CD4-positive, alpha-beta T cell treated with Interleukin-12 subunit alpha and Interleukin-12 subunit beta, for 1 hour (primary cell): ENCODE measurements at regions not wholly inside any gene's neighbourhood (a gene's known extent, or its start where the extent isn't known, plus 50 kb on each side); places are given as distances from the start of the nearest gene placed in this dataset.

ENCODE experiments used
- DNase-seq: peaks from one replicate; pipeline ENCODE4 v3.0.0-alpha.2; 2020

DNA sequence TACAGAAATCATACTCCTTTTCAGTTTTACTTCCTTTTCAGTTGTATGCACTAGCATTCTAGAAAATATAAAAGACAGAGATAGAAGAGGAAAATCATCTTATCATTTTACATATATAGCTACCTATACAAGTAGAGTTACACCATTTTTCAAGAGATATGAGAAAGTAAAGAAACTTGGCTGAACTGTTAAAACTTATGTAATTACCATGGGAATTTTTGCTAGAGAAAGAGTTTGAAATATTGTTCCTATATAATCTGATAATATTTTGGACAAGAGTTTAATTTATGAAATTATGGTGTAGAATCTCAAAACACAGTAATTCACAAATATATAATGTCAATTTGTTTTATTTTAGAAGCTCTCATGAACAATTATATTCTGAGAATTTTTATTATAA lies 180.8 kb downstream of the PLPPR4 start:
- no peak for DNase-seq

DNA sequence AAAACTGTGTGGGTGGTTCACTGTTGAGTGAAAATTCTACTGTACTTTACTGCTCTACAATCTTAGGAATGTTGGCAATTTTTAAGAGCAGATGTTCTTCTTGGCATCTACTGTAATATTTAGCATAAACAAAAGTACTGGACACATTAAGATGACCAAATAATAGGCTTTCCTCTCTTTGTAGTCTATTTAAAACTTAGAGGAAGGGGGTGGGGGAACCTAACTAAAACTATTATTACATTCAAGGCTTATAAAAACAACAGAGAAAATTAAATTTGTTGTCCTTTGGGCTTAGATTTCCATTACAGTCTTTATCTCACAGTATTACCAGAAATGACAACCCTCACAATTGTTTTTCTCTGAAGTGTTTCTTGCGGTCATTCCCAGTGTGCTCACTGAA lies 181.2 kb downstream of the PLPPR4 start:
- no peak for DNase-seq

DNA sequence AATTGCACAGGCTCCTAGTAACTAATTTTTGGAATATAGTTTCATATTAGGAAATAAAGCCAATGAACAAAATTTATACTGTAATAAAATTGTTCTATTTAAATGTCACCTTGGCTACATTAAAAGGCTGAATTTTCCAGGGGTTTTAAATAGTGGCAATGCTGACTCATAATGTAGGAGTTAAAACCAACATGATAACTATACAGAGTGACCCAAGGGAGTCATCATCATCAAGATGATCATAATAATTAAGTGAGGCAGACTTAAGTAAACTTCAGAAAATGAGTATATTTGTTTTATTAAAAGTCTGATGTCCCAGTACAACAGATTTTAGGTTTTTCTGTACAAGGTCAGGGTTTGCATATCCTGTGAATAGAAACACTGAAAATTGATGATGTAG lies 183.4 kb downstream of the PLPPR4 start:
- no peak for DNase-seq

DNA sequence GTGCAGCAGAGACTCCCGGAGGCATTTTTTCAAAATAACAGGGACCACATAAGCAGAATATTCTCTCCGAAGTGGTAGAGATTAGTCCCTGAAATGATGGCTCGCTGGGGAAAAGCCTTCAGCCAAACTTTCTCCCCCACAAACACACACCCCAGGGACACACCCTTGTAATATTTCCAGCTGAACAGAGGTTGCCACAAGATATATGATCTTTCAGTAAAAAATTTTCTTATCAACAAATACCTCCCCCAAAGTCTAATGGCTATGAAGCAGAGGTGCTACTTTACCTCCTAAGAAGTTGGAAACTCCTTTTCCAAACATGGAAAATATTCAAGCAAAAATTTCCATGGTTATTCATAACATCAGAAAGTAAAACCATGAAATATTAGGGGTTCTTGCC lies 190.2 kb upstream of the PALMD start:
- DNase-seq = no peak

DNA sequence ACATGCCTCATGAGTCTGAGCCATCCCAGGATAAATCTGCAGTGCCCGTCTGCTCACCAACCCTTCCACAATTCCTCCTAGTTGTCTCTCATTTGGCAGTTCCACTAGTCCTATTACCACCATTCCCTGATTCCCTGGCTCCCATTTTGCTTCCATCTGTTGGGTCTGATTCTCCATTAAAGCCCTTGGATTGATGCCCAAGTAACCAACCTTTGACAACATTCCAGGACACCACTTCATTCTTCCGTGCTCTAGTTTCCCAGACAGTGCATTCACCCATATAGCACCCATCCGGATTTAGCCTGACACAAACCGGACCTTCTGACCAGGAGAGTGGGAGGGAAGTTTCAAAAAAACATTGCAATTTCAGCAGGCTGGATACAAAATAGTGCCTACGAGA lies 189.4 kb upstream of the PALMD start:
- no peak for DNase-seq

DNA sequence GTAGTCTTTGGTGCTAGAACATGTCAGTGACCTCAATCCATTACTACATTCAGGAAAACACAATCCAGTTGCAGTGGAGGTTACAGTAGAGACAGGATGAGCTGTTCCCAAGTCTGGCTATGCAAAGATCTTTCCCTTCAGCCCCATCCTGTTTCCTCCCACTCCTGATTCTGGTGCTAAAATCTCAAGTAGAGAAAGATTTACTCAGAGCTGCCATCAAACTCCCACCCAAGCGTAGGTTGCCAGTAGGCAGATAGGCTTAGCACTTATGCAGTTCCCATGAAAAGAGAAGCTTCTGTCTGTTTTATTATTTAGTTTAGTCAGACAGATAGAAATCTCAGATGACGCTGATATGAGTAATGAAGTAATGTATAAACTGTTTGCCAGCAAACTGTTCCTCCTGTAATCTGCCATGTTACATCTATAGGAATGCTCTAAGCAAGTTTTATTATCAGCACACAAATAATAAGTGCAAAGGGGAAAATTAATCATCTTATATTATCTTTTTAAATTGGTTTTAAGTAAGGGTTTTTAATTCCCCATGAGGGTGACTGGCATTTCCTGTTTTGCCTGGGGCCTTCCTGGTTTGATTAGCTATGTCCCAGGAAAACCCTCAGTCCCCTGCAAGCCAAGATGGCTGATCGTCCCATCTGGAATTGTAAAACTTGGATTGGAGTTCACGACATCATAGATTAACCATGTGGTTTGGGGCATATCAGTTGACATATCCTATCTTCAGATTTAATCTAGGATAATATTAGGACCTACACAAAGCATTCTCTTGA lies 188.3 kb upstream of the PALMD start:
- no peak for DNase-seq

DNA sequence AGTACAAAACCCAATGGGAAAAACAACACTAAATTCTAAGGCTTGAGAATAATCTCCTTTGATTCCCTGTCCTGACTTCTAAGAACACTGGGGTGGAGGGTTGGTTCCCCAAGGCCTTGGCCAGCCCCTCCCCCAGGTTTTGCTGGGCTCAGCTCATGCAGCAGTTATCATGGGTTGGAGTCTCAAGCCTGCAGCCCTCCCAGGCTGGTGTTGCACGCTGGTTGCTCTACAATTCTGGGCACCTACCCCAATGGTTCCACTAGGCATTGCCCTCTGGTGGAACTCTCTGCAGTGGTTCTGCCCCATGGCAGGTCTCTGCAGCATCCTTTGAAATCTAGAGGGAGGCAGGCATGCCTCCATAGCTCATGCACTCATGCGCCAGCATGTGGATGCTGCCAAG lies 184.4 kb upstream of the PALMD start:
- DNase-seq = no peak

DNA sequence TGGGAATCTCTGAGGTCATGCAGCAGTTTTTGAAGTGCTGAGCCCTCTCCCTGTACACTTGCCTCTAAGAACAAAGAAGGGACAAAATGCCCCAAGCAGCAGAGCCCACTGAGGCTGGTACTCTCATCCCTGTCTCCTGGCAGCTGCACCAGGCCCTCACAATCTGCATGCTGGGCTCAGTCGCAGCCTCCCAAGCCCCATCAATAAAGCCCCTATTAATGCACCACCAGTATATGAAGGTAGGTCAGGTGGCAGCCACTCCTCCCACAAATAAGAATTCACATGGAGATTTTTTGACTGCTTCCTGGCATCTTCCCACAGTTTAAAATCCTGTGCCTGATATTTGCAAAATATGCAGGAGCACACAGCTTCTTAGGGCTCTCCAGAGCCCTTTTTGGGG lies 181.2 kb upstream of the PALMD start:
- no peak for DNase-seq

DNA sequence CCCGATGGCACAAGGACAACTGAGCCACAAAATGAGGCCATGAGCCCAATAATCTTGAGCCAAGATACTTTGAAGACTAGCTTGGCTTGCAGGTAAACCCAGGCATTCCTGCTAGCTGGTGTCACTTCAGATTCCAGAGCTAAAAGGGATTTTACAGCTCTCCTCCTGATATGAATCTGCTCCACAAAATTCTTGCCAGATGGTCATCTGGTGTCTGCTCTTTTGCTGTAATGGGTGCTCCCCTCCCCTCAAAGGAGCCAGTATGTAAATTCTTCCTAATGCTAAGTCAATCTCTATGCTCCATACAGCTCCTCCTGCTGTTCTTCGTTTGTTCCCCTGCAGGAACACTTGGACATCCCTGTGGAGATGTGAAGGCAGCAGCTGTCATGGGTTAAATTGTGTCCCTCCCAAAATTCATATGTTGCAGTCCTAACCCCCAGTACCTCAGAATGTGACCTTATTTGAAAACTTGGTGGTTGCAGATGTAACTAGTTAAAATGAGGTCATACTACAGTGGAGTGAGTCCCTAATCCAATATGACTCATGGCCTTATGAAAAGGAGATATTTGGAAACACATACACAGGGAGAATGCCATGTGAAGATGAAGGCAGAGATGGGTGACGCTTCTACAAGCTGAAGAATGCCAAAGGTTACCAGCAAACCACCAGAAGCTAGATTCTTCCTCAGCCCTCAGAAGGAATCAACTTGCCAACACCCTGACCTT lies 180.6 kb upstream of the PALMD start:
- no peak for DNase-seq

DNA sequence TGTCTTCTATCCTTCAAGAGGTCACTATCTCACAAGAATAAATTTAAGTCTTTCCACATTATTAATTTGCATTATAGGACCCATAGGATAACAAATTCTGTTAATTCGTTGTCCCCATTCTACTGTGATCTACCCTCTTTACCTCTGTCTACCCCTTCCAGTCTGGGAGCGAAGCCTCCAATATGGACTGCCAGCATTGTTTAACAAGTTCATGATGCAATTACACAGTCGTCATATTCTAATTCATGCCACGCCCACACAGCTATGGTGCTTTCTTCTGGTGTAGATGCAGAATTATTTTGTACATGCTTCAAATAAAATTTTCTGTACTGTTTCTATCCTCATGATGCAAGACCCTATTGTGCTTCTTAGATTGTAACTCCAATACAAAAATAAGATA lies 178.3 kb upstream of the PALMD start:
- no peak for DNase-seq

DNA sequence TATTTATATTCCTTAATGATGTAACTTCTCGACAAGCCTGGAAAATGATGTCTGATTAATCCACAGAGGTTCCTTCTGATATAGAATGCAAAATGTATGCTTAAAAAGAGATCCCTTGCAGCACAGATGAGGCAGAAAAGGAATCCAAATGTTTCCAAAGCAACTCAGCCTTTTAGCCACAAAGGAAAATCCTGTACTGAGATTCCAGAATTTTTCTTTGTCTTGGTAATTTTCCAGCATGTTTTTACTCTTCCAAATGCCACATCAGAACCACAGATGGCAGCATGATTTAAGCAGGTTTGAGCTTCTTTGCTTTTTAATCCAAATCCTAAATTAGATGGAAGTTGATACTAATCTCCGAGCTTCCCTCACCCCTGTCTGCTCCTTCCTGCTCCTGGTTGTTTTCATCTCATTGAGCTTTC lies 176.4 kb upstream of the PALMD start:
- DNase-seq = no peak

DNA sequence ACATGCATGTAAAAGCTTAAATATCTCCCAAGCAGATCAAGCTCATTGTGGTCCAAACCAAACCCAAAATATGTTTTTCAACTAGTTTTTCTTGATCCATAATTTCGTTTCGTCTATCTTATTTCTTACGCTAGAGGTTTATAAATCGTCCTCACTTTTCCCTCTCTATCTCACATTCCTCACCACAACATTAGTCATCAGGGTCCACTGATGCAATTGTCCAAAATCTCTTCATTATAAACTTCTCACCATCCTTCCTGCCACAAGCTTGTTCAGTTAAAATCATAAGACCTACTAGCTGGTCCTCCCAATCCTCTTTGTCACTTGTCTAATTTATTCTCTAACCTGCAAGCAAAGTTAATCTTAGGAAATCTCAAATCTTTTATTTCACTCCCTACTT lies 173.0 kb upstream of the PALMD start:
- no peak for DNase-seq

DNA sequence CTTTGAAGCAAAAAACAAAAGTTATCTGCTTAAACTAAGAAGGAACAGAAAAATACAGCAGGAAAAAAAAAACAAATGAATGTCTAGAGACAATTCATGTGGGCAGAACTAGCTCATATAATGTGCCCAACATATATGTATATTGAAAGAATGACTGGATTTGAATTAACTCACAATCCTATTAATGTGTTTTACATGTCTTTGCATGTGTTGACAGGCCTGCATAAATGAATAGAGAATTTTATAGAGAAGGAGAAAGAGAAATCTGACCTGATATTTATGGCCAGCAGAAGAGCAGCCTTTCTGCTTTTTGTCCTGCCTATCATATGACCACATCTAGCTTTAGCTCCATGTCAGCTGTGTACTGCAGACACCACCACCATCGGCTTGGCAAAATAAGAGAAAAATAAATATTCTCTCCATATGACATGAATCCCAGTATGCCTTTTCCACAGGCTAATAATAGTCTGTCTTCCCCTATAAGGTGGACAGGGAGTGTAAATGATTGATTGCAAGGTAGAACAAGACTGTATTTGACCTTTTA lies 171.5 kb upstream of the PALMD start:
- DNase-seq = no peak

DNA sequence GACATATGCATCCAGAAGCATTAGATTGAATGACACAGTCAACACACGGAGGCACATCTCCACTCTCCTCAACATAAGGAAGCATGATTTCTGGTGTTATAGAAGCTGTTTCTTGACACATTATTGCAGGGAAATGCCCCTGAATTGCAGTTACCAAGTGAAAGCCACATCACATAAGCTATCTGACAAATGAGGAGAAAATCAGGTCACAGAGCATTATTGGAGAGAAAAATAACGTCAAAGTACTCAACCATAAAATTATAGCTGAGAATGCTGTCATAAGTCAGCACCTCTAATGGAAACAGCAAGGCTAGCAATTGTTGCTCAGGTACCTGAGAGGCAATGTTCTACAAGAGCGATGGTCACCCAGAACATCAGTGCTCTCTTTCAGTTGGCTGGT lies 169.9 kb upstream of the PALMD start:
- no peak for DNase-seq

DNA sequence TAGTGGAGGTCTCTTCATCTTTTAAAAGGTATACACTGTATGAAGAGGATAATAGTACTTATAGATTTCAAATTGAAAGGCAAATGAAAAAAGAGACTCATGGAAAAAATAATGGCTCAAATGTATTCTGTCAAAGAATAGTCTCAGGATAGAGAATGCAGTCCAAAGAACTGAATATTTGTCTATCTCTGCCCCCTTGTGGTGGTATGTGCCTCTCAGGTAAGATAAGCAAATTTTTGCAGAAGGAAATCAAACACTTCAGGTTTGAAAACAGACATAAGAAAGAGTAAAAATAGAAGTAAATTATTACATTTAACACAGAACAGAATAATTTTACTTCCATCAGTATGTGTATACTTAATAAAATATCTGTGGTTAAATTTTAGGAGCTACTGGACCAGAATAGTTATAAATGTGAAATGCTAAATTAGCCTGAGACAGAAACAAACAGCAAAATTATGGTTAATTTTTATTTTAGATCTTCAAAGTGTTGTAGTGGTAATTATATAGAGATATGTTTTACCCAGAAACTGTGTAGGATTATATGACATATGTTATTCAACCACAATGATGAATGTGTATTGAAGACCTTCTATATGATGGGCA lies 164.4 kb upstream of the PALMD start:
- peak; percentile 53 for DNase-seq

DNA sequence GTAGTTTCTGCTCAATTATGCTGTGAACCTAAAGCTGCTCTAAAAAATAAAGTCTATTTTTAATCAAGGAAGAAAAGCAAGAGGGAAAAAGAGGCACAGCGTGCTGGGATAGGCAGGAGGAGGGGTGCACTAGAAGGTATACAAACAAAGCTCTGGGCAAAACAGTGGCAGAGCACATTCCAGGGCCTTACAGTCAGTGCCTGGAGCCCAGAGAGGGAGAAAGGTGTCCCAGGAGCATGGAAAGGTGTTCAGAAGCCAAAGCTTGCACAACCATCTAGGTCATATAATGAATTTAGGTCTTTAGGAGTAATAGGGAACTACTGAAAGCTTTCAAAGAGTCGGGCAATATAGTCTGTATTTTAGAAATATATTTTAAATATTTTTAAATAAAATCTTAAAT lies 163.6 kb upstream of the PALMD start:
- DNase-seq = no peak

DNA sequence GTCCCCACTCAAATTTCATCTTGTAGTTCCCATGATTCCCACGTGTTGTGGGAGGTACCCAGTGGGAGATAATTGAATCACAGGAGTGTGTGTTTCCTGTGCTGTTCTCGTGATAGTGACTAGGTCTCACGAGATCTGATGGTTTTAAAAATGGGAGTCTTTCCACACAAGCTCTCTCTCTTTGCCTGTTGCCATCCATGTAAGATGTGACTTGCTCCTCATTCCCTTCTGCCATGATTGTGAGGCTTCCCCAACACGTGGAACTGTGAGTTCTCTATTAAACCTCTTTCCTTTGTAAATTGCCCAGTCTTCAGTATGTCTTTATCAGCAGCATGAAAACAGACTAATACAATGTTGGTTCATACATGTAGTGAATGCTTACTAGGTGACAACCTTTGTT lies 163.2 kb upstream of the PALMD start:
- DNase-seq = no peak

DNA sequence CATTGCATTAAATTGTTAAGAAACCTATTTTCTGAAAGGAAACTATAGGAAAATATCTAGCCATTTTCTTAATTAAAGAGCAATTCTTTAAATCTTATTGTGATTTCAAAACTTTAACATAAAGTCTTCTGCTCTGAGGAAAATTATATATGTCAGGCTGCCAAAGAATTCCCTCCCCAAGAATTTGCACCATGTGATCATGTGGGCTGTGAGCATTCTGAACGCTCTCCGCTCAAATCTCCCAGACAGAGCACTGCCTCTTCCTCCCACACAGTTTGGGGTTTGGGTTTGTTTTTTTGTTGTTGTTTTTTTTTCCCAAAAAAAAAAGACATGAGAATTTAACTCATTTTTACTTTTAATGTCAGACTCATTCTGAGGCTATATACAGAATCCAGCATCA lies 155.9 kb upstream of the PALMD start:
- DNase-seq = no peak

DNA sequence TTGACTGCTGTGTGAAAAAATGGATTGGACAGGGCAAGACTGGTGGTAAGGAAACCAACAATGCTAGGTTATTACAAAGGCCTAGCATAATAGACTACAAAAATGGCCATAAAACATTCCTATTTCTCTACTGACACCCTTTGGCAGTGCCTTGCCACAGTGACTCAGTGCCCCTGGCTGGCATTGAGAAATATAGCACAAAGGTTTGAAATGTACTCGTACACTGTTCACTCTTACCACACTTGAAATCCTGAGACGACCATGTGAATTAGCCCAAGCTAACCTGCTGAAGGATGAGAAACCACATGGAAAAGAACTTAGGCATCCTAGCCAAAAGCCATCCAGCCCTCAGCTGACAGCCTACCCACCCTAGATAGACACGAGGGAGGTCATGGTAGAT lies 149.8 kb upstream of the PALMD start:
- DNase-seq = no peak

DNA sequence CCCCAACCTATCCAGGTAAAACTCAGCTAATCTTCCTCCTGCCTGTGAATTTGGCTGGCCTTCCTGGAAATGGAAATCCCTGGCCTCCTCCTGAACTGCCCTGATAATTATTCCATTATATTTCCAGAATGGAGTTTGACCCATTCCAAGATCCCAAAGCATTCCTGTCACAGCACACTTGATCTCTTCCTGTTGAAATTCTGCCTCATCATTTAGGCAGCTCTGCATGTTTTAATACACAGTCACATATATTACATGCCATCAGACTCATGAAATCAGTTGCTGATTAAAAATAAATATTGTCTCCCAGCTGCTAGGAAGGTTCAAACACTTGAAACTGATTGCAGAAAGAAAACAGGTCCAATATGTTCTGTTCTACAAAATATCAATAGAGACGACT lies 148.2 kb upstream of the PALMD start:
- no peak for DNase-seq

DNA sequence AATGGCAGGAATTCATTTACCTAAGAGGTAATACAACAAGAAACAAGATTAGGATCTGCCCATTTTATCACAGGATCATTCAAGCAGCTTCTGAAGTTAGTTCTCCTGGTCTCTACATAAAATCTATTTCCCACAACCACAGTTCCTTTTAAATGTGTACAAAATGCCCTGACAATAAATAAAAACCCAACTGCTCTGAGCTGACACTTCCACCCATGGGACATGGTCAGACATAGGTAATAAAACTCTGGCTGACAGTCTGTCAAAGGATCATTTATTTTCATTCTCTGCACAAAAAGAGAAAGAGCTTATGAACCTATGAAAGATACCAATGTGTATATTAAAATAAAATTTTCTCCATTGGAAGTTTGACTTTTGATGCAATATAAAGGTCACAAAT lies 145.4 kb upstream of the PALMD start:
- no peak for DNase-seq

DNA sequence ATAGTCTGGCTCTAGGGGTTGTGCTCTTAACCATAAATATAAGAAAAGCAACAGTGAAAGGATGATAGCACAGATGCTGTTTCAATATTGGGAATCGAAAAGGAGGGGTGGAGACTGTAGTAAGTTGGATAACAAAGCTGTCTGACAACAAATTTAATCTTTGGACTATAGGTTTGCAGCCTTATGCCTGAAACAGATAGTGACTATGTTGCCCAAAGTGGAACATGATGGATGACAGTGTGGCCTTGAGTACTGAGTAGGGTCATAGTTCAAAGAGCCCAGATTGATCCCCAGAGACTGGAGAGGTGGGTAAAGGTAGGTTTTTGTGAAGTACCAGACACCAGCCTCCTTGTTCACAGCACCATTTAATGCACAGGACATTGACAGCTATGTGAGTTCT lies 144.0 kb upstream of the PALMD start:
- DNase-seq = no peak

DNA sequence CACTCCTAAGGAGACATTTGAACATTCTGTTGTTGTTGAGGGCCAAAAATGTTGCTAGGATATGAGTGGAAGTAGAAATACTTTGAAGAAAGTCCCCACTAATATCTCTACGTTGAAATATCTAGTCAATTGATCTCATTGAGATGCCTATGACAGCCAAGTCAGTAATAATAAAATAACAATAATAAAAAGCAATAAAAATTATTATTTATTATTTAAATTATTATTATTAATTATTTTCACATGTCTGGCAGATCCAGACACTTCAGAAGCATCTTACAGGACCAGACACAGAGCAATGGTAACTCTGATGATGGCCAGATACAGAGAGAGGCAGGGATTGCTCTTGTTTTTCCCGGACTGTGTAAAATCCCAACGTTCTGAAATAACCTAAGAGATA lies 143.5 kb upstream of the PALMD start:
- no peak for DNase-seq

DNA sequence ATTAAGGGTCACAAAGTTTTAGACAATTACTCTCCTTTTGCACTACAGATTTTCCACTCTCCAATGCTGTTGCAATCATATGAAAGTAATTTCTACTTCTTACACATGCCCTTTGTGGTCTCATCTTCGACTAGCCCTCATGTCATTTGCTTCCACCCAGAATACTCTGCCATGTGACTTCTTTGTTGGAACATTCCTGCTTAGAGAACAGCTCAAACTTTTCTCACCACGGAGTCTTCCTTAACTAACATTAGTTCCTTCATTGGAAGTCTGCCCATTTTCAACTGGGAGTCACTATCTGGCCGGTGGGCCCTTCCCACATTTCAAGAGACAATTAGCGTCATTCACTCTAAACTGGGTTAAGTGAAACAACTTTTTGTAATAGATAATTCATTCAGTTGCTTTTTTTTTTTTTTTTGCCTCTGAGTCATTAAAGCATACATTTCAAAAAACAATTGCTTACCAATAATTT lies 142.6 kb upstream of the PALMD start:
- no peak for DNase-seq
